ENCODE measurements at regions not wholly inside any gene's neighbourhood (a gene's known extent, or its start where the extent isn't known, plus 50 kb on each side); places are given as distances from the start of the nearest gene placed in this dataset.

GRCh38 chr19:29302002-29302928 is 89.3 kb upstream of the UQCRFS1 start:
- no peak overlapping the region for H3K27ac ChIP-seq
- intact Hi-C loops (cut with DNase I), result no loop called here
- H3K36me3 ChIP-seq, result no peaks in the 10 kb centered on the region
- TF ChIP-seq POLR2A (IDR thresholded peaks at IDR 0.05), result no peak
- TF ChIP-seq, protein P1, sequence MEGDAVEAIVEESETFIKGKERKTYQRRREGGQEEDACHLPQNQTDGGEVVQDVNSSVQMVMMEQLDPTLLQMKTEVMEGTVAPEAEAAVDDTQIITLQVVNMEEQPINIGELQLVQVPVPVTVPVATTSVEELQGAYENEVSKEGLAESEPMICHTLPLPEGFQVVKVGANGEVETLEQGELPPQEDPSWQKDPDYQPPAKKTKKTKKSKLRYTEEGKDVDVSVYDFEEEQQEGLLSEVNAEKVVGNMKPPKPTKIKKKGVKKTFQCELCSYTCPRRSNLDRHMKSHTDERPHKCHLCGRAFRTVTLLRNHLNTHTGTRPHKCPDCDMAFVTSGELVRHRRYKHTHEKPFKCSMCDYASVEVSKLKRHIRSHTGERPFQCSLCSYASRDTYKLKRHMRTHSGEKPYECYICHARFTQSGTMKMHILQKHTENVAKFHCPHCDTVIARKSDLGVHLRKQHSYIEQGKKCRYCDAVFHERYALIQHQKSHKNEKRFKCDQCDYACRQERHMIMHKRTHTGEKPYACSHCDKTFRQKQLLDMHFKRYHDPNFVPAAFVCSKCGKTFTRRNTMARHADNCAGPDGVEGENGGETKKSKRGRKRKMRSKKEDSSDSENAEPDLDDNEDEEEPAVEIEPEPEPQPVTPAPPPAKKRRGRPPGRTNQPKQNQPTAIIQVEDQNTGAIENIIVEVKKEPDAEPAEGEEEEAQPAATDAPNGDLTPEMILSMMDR (IDR thresholded peaks at IDR 0.05), result no peak
- no peaks in the 10 kb centered on the region for H3K9me3 ChIP-seq
- H3K4me3 ChIP-seq (replicated peaks in 1 of 3), result no peak overlapping the region
- H3K27me3 ChIP-seq, result no peaks in the 10 kb centered on the region
- 75 to 82% methylated on average over 10 of the region's 10 CpGs for WGBS, 2 donors
- no peaks in the 10 kb centered on the region for H3K4me1 ChIP-seq
- no peak for DNase-seq

DNA sequence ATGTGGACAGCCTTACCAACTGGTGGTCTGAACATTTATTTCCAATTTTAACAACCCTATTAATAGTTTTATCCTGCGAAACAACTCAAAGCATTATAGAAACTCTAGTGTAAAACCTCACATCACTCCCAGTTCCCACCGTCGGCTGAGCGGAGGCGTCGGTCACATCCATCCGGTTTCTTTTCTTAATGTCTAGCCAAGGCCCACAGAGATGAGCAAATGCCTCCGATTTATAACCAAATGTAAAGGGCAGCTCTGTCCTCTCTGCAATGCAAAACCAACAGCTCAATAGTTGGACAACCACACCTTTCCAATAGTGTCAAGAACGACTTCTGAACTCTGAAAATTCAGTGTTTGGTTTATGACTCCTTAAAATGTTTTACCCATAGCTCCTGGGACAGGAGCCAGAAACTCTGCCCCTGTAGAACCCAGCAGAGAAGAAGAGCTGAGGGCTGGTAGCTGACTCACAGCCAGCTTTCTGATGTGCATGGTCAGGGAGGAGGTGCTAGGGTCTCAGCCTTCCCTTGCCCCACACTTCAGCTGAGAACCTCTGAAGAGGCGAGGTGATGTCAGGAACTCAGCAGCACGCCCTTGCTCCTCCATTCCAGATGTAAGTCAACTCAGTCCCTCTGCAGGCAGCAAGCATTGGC is 90.2 kb upstream of the UQCRFS1 start:
- no peak for DNase-seq
- H3K4me3 ChIP-seq (replicated peaks in 1 of 3), result no peak overlapping the region
- TF ChIP-seq, protein P1 (IDR thresholded peaks at IDR 0.05), result no peak
- intact Hi-C loops (cut with DNase I), result no loop called here
- WGBS, 2 donors, result 78 to 84% methylated on average over 11 of the region's 11 CpGs
- no peaks in the 10 kb centered on the region for H3K36me3 ChIP-seq
- H3K27me3 ChIP-seq, result no peaks in the 10 kb centered on the region
- H3K9me3 ChIP-seq, result no peaks in the 10 kb centered on the region
- H3K4me1 ChIP-seq, result no peaks in the 10 kb centered on the region
- no peak overlapping the region for H3K27ac ChIP-seq

DNA sequence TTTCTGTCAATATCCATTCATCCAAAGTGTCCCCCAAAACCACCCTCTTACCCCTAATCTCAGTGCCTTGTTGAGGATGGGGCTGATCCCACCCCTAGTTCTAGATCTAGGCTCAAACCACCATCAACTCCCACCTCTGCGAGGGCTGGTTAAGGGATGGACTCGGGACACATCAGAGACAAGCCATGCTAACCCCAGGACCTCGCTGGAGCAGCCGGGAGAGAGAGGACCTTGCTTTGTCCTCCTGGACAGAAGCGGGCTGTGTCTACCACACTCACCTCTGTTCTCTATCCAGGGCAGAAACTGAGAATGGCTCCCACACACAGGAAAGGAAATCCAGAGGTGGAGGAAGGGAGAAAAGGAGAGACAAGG is 90.8 kb upstream of the UQCRFS1 start:
- Histone ChIP-seq H3K27me3 (no peaks in the 10 kb centered on the region), H3K9me3 (no peaks in the 10 kb centered on the region), H3K27ac (no peak overlapping the region), H3K36me3 (no peaks in the 10 kb centered on the region), H3K4me1 (no peaks in the 10 kb centered on the region), H3K4me3 (replicated peaks in 1 of 3) (no peak overlapping the region)
- 81 to 87% methylated on average over 5 of the region's 5 CpGs for WGBS, 2 donors
- intact Hi-C loops (cut with DNase I), result no loop called here
- TF ChIP-seq POLR2A (IDR thresholded peaks at IDR 0.05), result no peak
- TF ChIP-seq, protein P1 (IDR thresholded peaks at IDR 0.05), result no peak
- no peak for DNase-seq

- no peaks in the 10 kb centered on the region for H3K9me3 ChIP-seq
- WGBS, 2 donors, result 67 to 76% methylated on average over 1 of the region's 1 CpG
- no peak overlapping the region for H3K4me3 ChIP-seq (replicated peaks in 1 of 3)
- no peak for DNase-seq
- intact Hi-C loops (cut with DNase I), result no loop called here
- H3K27me3 ChIP-seq, result no peaks in the 10 kb centered on the region
- H3K27ac ChIP-seq, result no peak overlapping the region
- TF ChIP-seq, protein P1 (IDR thresholded peaks at IDR 0.05), result no peak
- no peak for TF ChIP-seq POLR2A (IDR thresholded peaks at IDR 0.05)
- no peaks in the 10 kb centered on the region for H3K4me1 ChIP-seq
- no peaks in the 10 kb centered on the region for H3K36me3 ChIP-seq
Observed at GRCh38 chr19:29305268-29305667, 92.3 kb upstream of the UQCRFS1 start.

DNA sequence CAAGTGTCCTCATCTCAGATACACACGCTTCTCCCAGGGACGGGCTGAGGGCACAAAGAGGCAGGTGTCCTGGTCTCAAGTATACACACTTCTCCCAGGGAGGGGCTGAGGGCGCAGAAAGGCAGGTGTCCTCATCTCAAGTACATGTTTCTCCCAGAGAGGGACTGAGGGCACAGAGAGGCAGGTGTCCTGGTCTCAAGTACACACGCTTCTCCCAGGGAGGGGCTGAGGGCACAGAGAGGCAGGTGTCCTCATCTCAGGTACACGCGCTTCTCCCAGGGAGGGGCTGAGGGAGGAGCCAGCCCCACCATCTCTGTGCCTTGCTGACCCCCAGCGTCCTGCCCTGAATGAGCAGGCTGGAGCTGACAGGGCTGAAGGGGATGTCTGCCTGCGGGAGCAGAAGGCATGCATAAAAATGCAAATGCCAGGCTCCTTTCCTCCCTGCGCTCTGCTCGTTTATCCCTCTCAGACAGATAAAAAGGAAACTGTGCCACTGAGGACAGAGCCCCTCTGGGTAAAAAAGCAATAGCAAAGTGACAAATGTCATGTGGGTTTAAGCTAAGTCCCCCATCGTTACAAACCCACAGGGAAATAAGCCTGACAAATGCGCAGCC is 96.1 kb upstream of the UQCRFS1 start:
- Histone ChIP-seq H3K27me3 (no peaks in the 10 kb centered on the region), H3K36me3 (no peaks in the 10 kb centered on the region), H3K4me3 (replicated peaks in 1 of 3) (no peak overlapping the region), H3K4me1 (no peaks in the 10 kb centered on the region), H3K9me3 (no peaks in the 10 kb centered on the region), H3K27ac (no peak overlapping the region)
- 9 to 18% methylated on average over 8 to 12 of the region's 12 CpGs for WGBS, 2 donors
- no peak for DNase-seq
- TF ChIP-seq, protein P1 (IDR thresholded peaks at IDR 0.05), result no peak
- TF ChIP-seq POLR2A (IDR thresholded peaks at IDR 0.05), result no peak
- intact Hi-C loops (cut with DNase I), result no loop called here
